ENCODE measurements at regions not wholly inside any gene's neighbourhood (a gene's known extent, or its start where the extent isn't known, plus 50 kb on each side); places are given as distances from the start of the nearest gene placed in this dataset.
"Not testable (repeated sequence)": the region's sequence is repeated elsewhere in the genome, so short reads cannot be mapped to it uniquely, and the experiment has no call there.

- peak in 3 of 10 donors; percentile 32 to 59 (median 52) for DNase-seq
- intact Hi-C loops (cut with DNase I) = not testable (repeated sequence)
Measured at GRCh38 chr21:8549598-8549997, 1971.8 kb upstream of the TPTE start.

DNA sequence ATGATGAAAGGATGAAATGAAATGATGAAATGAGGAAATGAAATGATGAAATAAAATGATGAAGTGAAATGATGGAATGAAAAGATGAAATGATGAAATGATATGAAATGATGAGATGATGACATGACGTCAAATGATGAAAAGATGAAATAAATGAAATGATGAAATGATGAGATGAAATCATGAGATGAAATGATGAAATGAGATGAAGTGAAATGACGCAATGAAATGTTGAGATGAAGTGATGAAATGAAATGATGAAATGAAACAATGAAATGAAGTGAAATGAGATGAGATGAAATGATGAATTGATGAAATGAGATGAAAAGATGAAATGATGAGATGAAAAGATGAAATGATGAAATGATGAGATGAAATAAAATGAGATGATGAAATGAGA is 1967.0 kb upstream of the TPTE start:
- DNase-seq; intact Hi-C loops (cut with DNase I): not testable (repeated sequence)

GRCh38 chr21:8594937-8595336 is 1926.4 kb upstream of the TPTE start:
- DNase-seq = peak in 1 of 10 donors; percentile 22
- intact Hi-C loops (cut with DNase I) = not testable (repeated sequence)

- DNase-seq; intact Hi-C loops (cut with DNase I): not testable (repeated sequence)
Measured at GRCh38 chr21:8624085-8624484, 1897.3 kb upstream of the TPTE start.
